GM19043 (cell line): ENCODE measurements at regions not wholly inside any gene's neighbourhood (a gene's known extent, or its start where the extent isn't known, plus 50 kb on each side); places are given as distances from the start of the nearest gene placed in this dataset.

Source experiments
- ATAC-seq: cut with Tn5 transposase; IDR thresholded peaks from one replicate; pipeline ENCODE4 v1.9.1; 2021; ENCODE audit warnings: low read depth; ENCODE audit not compliant: unreplicated experiment

DNA sequence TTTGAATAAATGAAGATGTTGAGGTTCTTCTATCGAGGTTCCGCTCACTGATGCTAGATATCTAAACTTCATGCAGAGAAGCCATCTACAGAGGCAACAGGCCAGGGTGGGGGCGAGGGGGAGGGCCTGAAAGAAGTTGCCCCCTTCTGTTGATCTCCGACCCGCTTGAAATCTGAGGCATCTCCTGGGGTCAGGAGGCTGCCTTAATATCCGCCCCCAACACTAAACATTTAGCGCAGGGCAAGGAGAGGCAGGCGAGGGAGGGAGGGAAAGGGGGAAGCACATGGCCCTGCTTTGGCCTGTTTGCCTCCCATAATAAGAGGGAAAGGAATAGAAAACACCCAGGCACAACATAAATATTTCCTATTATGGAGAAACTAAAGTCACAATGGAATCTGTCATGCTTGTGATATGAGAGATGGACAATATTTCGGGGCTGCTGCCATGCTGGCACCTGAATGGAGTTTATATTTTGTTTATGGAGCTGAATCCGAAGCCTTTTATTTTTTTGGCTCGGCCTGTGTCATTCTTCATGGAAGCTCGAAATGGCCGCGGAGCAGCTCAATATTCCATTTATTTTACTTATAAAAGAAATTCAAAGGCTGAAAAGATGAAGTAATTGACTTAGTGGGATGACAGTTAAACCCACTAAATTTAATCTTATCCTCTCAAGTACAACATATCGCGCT is 221.1 kb downstream of the INSIG2 start:
- no peak for ATAC-seq

DNA sequence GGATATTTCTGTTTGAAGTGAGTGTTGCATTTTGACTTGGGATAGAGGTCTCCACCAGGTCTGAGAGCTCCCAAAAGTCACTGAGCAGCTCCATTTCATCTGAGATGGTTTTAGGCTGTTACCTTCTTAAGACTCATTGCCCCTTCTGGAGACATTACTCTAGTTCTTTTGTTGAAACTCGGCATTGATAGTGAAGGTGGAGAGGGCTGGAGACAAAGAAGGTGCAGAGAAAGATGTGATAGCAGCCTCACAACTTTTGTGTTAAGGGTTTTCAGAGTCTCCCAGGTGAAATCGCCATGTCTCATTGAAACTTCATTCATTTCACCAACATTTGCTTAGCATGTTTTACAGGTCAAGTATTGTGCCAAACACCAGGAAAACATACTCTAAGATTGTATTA is 219.6 kb downstream of the INSIG2 start:
- no peak for ATAC-seq

DNA sequence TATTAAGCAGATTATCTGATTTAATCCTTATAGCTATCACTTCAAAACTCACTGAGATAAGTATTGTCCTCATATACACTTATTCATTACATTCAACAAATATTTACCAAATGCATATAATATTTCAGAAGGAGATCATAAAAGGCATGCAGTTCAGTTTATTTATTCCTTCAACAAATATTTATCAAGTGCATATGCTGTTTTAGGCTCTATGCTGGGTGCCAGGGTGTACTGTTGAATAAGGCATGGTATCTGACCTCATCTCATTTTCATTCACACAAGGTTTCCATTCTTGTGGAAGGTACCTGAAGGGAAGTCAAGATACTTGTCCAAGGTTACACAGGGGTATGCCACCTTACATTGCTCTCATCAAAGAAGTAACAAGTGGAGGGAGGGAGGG is 213.0 kb downstream of the INSIG2 start:
- no peak for ATAC-seq

DNA sequence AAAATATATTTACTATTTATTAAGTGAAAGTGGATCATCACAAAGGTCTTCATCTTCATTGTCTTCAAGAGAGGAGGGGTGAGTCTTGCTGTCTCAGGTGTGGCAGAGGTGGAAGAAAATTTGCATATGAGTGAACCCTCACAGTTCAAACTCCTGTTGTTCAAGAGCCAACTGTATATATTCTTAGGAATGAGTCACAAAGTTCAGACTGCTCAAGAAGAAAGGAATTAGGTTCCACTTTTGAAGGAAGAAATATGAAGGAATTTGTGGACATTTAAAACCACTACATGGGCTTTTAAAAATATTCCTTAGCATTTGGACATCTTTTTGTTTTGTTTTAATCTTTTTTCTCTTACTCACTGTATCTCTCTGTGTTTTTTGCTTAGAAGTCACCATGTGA is 212.6 kb downstream of the INSIG2 start:
- no peak for ATAC-seq

DNA sequence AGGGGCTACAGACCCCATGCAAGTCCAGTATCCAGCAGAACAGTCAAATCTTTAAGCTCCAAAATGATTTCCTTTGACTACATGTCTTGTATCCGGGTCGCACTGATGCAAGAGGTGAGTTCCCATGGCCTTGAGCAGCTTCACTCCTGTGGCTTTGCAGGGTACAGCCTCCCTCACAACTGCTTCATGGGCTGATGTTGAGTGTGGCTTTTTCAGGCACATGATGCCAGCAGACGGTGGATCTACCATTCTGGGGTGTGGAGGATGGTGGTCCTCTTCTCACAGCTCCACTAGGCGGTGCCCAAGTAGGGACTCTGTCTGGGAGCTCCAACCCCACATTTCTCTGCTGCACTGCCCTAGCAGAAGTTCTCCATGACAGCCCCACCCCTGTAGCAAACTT is 208.4 kb downstream of the INSIG2 start:
- no peak for ATAC-seq

DNA sequence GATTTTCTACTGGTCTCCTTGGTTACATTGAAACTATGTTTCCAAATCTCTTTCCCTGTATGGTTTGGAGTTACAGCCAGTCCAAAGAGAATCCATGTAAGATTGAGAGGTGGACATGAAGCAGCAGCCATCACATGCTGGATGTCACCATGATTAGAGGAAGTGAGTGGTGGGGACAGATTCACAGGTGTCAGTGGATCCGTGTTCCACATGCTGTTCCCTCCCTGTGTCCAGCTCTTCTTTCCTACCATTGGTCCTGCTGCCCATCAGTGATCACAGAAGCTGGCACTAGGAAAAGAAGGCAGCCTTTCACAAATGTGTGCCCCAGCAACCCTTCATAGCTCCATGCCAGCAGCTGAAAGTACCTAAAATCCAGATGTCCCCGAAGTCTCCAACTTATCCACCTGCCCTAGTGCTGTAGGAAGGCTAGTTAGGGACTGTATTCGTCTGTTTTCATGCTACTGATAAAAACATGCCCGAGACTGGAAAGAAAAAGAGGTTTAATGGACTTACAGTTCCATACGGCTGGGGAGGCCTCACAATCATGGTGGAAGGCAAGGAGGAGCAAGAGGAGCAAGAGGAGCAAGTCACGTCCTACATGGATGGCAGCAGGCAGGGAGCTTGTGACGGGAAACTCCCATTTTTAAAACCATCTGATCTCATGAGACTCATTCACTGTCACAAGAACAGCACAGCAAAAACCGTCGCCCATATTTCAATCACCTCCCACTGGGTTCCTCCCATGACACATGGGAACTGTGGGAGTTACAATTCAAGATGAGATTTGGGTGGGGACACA is 207.5 kb downstream of the INSIG2 start:
- ATAC-seq = no peak

DNA sequence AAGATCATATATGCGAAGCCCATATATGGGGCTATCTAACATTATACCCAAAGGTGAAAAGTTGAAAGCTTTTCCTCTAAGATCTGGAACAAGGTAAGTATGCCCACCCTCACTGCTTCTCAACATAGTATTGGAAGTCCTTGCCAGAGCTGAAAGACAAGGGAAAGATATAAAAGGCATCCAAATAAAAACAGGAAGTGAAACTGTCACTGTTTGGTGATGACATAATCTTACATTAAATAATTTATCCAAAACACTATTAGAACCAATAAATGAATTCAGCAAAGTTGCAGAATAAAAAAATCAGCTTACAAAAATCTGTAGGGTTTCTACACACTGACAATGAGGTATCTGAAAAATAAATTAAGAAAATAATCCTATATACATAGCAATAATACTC is 205.8 kb downstream of the INSIG2 start:
- ATAC-seq = no peak

DNA sequence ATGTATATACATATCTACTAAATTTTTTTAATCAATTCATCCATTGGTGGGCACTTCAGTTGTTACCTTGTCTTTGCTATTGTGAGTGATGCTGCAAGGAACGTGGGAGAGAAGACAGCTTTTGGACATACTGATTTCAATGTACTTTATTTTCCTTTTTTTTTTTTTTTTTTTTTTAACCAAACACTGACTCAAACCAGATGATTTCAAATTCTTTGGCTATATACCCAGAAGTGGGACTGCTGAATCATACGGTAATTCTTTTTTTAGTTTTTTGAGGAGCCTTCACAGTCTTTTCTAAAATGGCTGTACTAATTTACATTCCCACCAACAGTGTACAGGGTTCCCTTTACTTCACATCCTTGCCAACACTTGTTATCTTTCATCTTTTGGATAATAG is 204.7 kb downstream of the INSIG2 start:
- ATAC-seq = no peak

DNA sequence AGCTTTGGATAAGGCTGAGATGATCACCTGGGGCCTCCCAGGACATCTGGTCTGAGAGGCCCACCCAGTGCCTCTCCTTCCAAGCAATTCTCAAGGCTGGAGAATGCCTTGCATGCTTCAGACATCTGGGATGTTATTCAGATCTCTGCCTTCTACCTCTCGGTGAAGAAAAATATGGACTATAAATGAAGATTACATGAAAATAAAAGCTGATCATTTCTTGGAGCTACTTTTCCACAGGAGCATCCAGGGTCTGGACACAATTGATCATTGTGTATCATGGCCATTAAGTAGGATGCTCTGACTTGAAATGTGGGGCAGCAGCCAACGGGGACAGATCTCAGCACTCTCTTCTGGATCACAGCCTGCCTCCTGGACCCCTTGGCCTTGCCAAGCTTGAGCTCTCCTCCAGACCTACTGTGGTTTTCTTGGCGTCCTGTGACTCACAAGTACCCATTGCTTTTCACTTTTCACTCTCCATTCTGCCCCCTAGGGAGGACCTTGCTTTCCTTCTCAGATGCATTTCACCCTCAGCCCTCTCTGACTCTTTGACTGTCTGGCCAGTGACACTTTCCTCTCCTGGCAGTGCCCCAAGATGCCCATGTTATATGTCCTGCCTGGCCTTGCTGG is 203.1 kb downstream of the INSIG2 start:
- no peak for ATAC-seq

DNA sequence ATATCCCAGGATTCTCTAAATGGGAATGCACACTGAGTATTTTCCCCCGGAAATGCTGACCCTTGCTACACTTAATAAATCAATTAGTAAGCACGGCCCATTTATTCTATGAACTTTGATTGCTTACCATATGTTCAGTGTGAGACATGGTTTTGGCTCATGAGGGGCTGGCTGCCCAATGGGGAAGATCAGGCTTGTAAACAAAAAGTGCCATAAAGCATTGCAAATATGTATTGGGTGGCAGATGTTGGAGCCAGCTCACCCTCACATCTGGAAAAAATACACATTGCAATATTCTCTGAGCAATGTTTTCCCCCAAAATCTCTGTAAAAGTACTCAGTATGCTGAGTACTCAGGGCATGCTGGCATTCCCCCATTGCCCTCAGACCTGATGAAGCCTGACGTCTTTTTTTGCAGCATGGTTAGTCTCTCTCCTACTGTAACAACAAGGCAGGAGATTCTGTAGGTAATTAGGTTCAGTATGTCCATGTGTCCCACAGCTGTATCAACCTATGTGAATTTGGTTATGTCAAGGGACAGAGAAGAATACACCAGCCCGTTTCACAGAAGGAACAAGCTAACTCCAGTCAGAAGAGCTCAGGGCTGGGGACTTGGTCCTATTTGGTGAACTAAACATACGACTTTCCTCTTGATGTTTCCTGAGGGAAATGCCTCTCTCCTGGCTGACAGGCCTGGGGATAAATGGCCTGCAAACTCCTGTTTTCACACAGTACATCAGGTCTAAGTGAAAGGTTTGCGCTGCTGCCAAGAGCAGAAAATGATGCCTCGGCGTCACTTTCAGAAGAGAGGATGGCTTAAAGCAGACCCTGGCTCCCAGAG is 202.4 kb downstream of the INSIG2 start:
- ATAC-seq = no peak

DNA sequence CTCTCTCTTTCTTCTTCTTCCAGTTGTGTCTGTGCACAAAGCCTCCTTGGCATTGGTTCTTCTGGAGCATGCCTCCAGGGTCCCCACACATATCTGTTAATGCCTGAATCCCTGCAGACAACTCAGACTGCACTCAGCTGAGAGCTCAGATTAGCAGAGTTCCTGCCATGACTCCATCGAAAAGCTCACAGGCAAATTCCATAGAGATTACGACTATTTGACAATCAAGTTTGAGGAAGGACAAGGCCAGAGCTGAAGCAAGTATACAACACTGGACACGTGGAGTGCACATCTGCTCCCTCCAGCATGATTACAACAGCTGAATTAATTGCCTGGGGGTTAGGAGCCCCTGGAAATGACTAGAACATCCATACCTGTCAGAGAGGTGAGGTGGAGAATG is 190.7 kb downstream of the INSIG2 start:
- no peak for ATAC-seq

DNA sequence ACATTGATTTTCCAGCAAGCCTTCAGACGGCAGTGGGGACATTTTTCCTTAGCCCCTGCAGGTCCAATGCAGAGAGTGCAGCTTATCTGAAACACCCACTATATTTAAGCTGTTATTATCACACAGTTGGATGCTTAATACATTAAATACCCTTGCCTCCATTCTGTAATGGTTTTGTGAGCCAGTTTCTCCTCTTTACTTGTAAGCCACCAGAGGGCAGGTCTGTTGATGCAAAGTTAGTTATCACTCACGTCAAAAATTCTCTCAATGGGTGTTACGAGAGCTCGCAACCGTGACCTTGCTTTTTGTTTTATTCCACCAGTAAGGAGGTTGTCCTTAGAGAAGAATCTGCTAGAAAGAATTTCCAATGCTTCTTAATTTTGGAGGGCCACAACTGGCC is 189.8 kb downstream of the INSIG2 start:
- no peak for ATAC-seq

DNA sequence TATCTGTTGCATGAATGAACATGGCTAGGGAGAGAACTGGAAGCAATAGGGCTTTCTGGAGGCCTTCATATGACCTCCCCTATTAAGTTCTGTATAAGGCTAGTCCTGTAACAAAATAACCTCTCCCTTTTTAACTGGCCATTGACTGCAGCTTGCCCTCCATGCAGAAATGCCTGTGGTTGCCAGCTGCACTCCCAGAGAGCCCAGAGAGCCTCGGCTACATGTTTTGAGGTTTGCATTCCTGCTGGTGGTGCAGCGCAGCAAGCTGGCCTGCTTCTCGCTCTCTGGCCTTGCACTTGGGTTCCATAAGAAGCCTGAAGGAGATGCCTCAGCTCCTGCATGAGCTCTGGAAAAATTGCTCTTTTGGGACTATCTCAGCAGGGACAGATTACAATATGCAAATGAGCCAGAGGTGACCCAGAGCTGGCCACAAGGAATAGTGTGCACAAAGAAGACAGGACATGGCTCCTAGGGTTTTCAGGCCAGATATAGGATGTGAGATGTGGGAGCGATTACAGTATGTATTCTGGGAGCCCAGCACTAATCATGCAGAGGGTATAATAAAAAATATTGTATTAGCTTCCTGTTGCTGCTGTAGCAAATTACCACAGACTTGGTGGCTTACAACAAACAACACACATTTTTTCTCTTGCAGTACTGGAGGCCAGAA is 186.7 kb downstream of the INSIG2 start:
- ATAC-seq = no peak

DNA sequence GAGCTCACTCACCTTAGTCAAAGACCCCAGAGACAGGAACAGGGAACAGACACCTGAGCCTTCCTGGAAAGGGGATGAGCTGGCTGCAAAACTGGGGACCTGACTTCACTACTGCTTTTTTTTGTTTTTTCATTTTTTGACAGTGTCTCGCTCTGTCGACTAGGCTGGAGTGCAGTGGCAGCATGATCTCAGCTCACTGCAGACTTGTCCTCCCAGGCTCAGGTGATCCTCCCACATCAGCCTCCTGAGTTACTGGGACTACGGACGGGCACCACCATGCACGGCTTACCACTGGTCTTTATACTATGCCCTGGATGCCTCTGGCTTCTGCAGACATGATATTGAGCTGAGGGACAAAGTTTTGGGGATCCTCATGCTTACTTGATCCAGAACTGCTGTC is 184.1 kb downstream of the INSIG2 start:
- no peak for ATAC-seq

DNA sequence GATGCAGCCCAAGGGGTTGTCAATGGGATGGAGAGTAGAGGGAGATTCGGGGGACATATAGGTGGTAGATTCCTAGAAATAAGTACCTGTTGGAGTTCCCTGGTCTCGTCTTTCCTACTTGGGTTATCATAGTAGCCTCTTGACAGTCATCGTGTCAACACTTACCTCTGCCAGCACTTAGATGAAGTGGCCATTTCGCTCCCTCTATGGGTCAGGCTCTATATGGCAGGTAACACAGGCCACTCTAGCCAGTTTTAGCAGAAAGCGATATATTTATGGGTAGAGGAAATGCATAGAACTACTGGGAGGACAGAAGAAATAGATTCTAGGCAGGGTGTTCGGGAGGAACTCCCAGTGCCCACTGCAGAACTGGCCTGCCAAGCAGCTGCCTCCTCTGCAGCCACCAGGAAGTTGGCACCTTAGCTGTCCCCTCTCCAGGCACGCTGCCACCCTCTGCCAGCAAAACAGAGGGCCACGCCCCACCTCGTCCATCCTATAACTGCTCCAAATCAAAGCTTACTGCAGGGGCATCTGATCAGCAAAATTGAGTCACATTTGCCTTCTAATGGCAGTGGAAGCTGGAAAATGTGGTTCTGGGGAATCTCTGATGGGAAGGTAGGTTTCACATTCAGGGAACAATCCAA is 181.3 kb downstream of the INSIG2 start:
- ATAC-seq = no peak

DNA sequence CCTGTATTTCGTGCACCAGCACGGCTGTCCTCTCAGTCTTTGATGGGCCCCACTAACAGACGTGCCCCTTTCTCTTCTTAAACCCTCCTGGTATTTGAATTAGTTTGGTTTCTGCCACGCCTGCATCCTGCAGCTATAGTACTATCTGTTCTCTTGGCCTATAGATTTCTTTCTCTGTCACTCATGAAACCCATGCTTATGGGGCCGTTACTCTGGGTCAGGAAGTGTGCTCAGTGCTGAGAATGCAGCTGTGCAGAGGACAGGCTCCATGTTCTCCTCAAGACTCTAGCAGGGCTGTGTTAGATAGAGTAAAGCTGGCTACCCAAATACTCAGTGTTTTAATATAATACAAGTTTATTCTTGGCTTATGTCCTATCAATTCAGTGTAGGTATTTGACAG is 180.0 kb downstream of the INSIG2 start:
- no peak for ATAC-seq

DNA sequence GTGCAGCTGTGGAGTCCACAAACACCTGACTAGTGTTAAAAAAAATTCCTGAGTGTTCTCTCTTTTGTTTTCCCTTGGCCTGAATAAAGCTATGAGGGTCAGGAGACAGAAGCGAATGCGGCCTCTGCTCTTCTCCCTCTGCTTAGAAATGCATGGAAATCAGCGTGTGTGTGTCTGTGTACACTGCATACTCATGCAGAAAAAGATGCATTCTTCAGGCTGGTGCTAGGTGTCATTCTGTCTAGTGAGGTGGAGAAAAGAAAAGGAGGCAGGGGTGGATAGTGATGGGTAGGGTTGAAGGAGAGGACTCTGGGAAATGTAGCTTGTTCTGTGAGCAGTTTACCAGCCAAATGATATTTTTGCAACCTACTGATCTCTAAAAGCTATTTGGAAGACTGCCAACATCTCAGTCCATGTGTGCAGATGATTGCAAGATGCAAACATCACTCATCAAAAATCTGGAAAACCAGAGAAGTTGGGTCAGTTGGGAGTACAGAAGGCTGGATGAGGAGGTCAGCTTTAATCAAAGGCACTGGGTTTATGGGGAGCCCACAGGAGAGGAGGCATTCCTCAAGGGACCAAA is 177.7 kb downstream of the INSIG2 start:
- ATAC-seq = no peak

DNA sequence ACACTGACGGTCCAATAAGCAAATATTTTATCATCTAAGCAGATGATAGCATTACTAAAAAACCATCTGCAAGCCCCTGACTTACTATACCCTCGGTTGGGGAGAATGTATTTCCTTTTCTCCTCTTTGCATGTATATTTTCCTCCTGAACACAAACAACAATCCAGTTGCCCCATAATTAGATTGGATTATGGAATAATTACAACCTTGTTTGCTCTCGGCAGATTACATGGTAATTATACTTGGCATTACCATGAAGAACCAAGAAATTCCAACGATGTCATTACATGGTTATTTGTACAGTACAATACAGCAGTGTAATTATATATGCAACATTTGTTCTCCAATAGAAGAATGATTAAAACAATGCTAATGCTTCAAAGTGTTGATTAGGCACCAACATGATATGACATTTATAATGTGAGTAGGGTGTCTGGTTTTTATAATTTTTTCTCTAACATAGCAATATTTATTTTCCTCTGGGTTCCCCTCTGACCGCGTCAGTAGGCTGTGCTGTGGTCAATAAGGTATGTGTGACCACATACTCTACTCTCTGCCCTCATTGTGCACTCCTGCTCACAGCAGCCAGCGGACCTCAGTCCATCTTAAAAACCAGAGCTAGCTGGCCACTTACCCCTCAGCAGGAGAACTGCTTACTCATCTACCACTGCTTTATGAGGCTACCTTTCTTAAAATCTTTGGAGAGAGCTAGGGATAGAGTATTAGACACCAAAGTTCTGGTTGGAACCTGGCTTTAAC is 176.1 kb downstream of the INSIG2 start:
- ATAC-seq = no peak

DNA sequence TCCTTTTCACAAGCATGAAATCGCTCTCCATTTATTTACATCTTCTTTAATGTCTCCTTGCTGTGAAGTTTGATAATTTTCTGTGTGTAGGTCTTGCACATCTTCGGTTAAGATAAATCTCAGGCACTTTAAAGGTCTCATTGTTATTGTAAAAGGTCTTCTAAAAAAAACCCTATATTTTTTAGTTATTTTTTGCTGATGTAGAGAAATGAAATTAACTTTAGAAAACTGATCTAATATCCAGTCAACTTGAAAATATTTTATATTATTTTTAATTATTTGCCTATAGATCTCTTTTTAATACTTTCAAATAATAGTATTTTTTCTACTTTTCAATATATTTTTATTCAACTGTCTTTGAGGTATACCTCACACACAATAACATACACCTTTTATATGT is 169.4 kb downstream of the INSIG2 start:
- no peak for ATAC-seq
